Testis (tissue), 2 donors: ENCODE measurements at regions not wholly inside any gene's neighbourhood (a gene's known extent, or its start where the extent isn't known, plus 50 kb on each side); places are given as distances from the start of the nearest gene placed in this dataset.

Experiments used
- CTCF ChIP-seq, 3 experiments: fragments of 450-650 bp in 2 of 3; fragments of 200-600 bp in 1 of 3; sonication (generic) in 1 of 3; IDR thresholded peaks; one replicate each; pipeline ENCODE4 v1.5.1; 2016 to 2019; ENCODE audit warnings: antibody characterized with exemption in 3 of 3, mild to moderate bottlenecking in 2 of 3, moderate library complexity in 1 of 3
- POLR2A ChIP-seq: fragments of 450-650 bp; IDR thresholded peaks from one replicate; pipeline ENCODE4 v1.6.1; 2017; ENCODE audit warnings: antibody characterized with exemption, mild to moderate bottlenecking, moderate library complexity

DNA sequence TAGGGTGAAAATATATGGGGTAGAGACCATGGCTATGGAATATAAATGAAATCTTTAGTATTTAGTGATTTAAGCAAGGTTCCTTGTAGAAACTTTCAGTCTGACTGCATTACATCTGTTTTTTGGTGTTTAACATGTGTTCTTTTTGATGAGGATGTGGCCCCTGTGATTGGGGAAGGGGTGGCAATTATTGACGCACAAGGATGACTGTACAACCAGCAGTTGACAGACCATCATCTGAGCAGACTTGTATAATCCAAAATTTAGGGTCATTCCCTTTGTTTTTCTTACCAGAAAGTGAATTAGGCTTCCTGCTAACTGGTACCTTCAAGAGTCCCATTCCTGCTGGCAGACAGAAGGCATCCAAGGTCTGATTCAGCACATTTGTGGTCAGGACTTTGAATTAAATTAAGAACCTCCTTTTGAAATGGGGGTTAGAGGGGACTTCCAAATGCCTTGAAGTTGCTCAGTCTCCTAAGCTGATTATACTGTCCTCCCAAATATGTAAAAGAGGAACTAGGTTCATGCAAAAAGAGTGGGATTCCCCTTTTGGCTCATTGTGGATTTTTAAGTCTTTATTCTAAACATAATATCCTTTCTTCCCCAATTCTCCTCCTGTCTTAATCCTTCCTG is 112.4 kb upstream of the CXCL13 start:
- TF ChIP-seq CTCF (IDR thresholded peaks at IDR 0.05) (no peak), POLR2A (no peak)
